HL-60 (cell line): ENCODE measurements at regions not wholly inside any gene's neighbourhood (a gene's known extent, or its start where the extent isn't known, plus 50 kb on each side); places are given as distances from the start of the nearest gene placed in this dataset.

Experiments
- DNase-seq, 2 experiments: peaks; one replicate each; pipeline ENCODE4 v3.0.0-alpha.2; 2010 to 2020; ENCODE audit warnings: low read depth in 1 of 2, low spot score in 1 of 2
- H3K27ac ChIP-seq: fragments of 250-450 bp; sonication (Bioruptor Pico); replicated peaks from 2 replicates; pipeline ENCODE4 v1.5.1; 2020; ENCODE audit warnings: mild to moderate bottlenecking, moderate library complexity
- H3K27me3 ChIP-seq: fragments of 250-450 bp; sonication (Bioruptor Pico); 2 replicates; pipeline ENCODE4 v1.5.1; 2021; ENCODE audit warnings: mild to moderate bottlenecking, moderate library complexity; ENCODE audit not compliant: insufficient read depth, poor library complexity, severe bottlenecking
- H3K4me3 ChIP-seq: replicated peaks from 2 replicates; pipeline ENCODE4 v1.5.1; 2011; ENCODE audit warnings: mild to moderate bottlenecking, control low read depth, low read length; ENCODE audit not compliant: insufficient read depth
- GABPA ChIP-seq: IDR thresholded peaks from 2 replicates; pipeline ENCODE4 v1.6.1; 2012; ENCODE audit warnings: low read depth
- POLR2AphosphoS5 ChIP-seq: IDR thresholded peaks from 2 replicates; pipeline ENCODE4 v1.6.1; 2012; ENCODE audit warnings: low read depth
- SPI1 ChIP-seq: IDR thresholded peaks from 2 replicates; pipeline ENCODE4 v1.6.1; 2012; ENCODE audit warnings: low read depth, mild to moderate bottlenecking, borderline replicate concordance
- TF ChIP-seq, protein P1 (sequence below): IDR thresholded peaks from 2 replicates; pipeline ENCODE4 v1.6.1; 2012; ENCODE audit warnings: low read depth; ENCODE audit not compliant: insufficient replicate concordance
- TF ChIP-seq, protein P2 (sequence below): IDR thresholded peaks from one replicate; pipeline ENCODE4 v1.5.1; 2011; ENCODE audit warnings: low read length, control low read depth, inconsistent platforms; ENCODE audit not compliant: insufficient read depth

DNA sequence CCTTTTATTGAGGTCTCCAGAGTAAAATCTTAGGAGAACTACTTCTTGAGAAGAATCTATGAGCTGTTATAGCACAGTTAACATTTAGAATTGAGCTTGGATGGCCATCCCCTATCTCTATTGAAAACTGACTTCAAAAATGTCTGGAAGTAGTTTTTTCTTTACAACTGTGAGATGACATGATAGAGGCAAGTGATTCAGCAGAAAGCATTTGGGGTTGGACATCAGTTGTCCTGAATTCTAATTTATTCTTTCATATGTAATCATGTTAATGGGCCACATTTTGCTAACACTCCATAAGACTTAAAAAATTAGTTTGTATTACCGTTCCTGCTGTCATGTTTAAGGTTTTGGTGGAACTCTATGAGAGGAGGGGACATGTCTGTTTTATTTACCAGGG lies 237.0 kb upstream of the SLC14A2 start:
- H3K4me3 ChIP-seq: no peak overlapping the region
- H3K27ac ChIP-seq: no peak overlapping the region
- DNase-seq: no peak
- no peaks in the 10 kb centered on the region for H3K27me3 ChIP-seq
- TF ChIP-seq, protein P1, sequence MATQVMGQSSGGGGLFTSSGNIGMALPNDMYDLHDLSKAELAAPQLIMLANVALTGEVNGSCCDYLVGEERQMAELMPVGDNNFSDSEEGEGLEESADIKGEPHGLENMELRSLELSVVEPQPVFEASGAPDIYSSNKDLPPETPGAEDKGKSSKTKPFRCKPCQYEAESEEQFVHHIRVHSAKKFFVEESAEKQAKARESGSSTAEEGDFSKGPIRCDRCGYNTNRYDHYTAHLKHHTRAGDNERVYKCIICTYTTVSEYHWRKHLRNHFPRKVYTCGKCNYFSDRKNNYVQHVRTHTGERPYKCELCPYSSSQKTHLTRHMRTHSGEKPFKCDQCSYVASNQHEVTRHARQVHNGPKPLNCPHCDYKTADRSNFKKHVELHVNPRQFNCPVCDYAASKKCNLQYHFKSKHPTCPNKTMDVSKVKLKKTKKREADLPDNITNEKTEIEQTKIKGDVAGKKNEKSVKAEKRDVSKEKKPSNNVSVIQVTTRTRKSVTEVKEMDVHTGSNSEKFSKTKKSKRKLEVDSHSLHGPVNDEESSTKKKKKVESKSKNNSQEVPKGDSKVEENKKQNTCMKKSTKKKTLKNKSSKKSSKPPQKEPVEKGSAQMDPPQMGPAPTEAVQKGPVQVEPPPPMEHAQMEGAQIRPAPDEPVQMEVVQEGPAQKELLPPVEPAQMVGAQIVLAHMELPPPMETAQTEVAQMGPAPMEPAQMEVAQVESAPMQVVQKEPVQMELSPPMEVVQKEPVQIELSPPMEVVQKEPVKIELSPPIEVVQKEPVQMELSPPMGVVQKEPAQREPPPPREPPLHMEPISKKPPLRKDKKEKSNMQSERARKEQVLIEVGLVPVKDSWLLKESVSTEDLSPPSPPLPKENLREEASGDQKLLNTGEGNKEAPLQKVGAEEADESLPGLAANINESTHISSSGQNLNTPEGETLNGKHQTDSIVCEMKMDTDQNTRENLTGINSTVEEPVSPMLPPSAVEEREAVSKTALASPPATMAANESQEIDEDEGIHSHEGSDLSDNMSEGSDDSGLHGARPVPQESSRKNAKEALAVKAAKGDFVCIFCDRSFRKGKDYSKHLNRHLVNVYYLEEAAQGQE: no peak
- TF ChIP-seq POLR2AphosphoS5 (no peak), GABPA (no peak), SPI1 (no peak)
- TF ChIP-seq, protein P2, sequence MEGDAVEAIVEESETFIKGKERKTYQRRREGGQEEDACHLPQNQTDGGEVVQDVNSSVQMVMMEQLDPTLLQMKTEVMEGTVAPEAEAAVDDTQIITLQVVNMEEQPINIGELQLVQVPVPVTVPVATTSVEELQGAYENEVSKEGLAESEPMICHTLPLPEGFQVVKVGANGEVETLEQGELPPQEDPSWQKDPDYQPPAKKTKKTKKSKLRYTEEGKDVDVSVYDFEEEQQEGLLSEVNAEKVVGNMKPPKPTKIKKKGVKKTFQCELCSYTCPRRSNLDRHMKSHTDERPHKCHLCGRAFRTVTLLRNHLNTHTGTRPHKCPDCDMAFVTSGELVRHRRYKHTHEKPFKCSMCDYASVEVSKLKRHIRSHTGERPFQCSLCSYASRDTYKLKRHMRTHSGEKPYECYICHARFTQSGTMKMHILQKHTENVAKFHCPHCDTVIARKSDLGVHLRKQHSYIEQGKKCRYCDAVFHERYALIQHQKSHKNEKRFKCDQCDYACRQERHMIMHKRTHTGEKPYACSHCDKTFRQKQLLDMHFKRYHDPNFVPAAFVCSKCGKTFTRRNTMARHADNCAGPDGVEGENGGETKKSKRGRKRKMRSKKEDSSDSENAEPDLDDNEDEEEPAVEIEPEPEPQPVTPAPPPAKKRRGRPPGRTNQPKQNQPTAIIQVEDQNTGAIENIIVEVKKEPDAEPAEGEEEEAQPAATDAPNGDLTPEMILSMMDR: no peak

DNA sequence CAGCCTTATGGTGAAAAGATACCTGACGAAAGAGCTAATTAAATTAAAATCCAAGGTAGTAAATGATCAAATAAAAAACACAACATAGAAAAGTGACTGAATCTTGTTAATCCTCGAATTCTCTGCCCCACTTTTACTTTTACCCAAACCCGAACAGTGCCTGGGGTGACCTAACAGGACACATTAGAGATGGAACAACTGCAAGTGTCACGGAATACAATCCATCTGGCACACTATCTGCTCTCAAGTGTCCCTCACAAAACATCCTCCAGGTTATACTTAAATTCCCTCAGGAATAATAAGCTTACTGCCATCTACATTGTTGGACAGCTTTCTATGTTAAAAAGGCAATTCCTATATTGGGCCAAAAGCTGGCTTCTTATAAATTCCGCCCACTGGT lies 236.3 kb upstream of the SLC14A2 start:
- no peaks in the 10 kb centered on the region for H3K27me3 ChIP-seq
- DNase-seq: no peak
- TF ChIP-seq SPI1 (no peak), POLR2AphosphoS5 (no peak), GABPA (no peak)
- TF ChIP-seq, protein P2: no peak
- TF ChIP-seq, protein P1: no peak
- H3K4me3 ChIP-seq: no peak overlapping the region
- H3K27ac ChIP-seq: no peak overlapping the region

DNA sequence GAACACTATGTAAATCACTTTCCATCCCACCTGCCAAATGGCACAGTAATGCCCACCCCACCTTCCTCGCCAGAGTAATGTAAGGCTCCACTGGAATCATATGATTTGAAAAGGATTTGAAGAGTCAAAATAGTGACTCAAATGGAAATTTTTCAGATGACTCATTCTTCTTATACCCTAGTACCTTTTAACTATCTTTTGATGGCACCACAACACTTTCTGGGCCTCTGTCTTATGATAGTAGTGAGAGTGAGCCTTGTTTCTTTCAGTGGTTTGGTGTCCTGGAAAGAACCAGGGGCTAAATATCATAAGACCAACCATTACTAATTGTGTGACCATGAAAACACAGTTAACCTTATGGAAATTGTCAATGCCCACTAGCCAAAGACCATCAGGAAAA lies 235.4 kb upstream of the SLC14A2 start:
- TF ChIP-seq, protein P1: no peak
- no peak for TF ChIP-seq POLR2AphosphoS5
- TF ChIP-seq SPI1: no peak
- no peak for TF ChIP-seq GABPA
- TF ChIP-seq, protein P2: no peak
- H3K27me3 ChIP-seq: no peaks in the 10 kb centered on the region
- H3K4me3 ChIP-seq: no peak overlapping the region
- no peak for DNase-seq
- no peak overlapping the region for H3K27ac ChIP-seq
